Breast epithelium (tissue), 3 donors: ENCODE measurements at regions not wholly inside any gene's neighbourhood (a gene's known extent, or its start where the extent isn't known, plus 50 kb on each side); places are given as distances from the start of the nearest gene placed in this dataset.

Experiments used
- CTCF ChIP-seq, 3 donors: fragments of 450-650 bp; IDR thresholded peaks; one replicate each; pipeline ENCODE4 v1.5.1; 2016 to 2017; ENCODE audit warnings: antibody characterized with exemption in 3 of 3, mild to moderate bottlenecking in 3 of 3, moderate library complexity in 3 of 3
- POLR2A ChIP-seq: fragments of 450-650 bp; IDR thresholded peaks from one replicate; pipeline ENCODE4 v1.6.1; 2016; ENCODE audit warnings: antibody characterized with exemption, mild to moderate bottlenecking, moderate library complexity
- POLR2AphosphoS5 ChIP-seq, 3 donors: sonication (generic); formaldehyde crosslinking; IDR thresholded peaks; one replicate each; pipeline ENCODE4 v1.6.1; 2017; ENCODE audit warnings: antibody characterized with exemption in 3 of 3

GRCh38 chr16:85412911-85413520 is 200.1 kb upstream of the GSE1 start:
- TF ChIP-seq POLR2A (no peak), CTCF (IDR thresholded peaks at IDR 0.05) (no peak), POLR2AphosphoS5 (IDR thresholded peaks at IDR 0.05) (no peak)
